Fibroblast of lung (primary cell): ENCODE measurements at regions not wholly inside any gene's neighbourhood (a gene's known extent, or its start where the extent isn't known, plus 50 kb on each side); places are given as distances from the start of the nearest gene placed in this dataset.

Experiments used
- DNase-seq, 2 donors: peaks; one replicate each; pipeline versions ENCODE4 v3.0.0 to v3.0.0-alpha.2; 2010; ENCODE audit warnings: low read depth in 2 of 2
- H2AFZ ChIP-seq: 2 replicates; pipeline ENCODE4 v1.5.1; 2012; ENCODE audit warnings: low read length, control low read depth, inconsistent platforms
- H3K27ac ChIP-seq: 2 replicates; pipeline ENCODE4 v1.5.1; 2011; ENCODE audit warnings: low read length, control low read depth; ENCODE audit not compliant: insufficient read depth
- H3K27me3 ChIP-seq: 2 replicates; pipeline ENCODE4 v1.5.1; 2011; ENCODE audit warnings: mild to moderate bottlenecking, low read length; ENCODE audit not compliant: control insufficient read depth, insufficient read depth
- H3K36me3 ChIP-seq: 2 replicates; pipeline ENCODE4 v1.5.1; 2011; ENCODE audit warnings: low read length; ENCODE audit not compliant: control insufficient read depth, insufficient read depth
- H3K4me1 ChIP-seq: 2 replicates; pipeline ENCODE4 v1.5.1; 2011; ENCODE audit warnings: low read length; ENCODE audit not compliant: control insufficient read depth, insufficient read depth; ENCODE audit errors: extremely low read depth
- H3K4me2 ChIP-seq: 2 replicates; pipeline ENCODE4 v1.5.1; 2011; ENCODE audit warnings: low read length, control low read depth; ENCODE audit not compliant: insufficient read depth; ENCODE audit errors: extremely low read depth
- H3K4me3 ChIP-seq, 4 experiments: fragments of 200-600 bp in 1 of 4; sonication (generic) in 1 of 4; replicated peaks in 1 of 4; 2 replicates each; pipeline ENCODE4 v1.5.1; 2011 to 2016; ENCODE audit warnings: low read length in 4 of 4, low read depth in 3 of 4, mild to moderate bottlenecking in 3 of 4, control low read depth in 2 of 4, inconsistent platforms in 1 of 4, mixed read lengths in 1 of 4; ENCODE audit not compliant: insufficient read depth in 1 of 4; ENCODE audit errors: control extremely low read depth in 1 of 4
- H3K79me2 ChIP-seq: 2 replicates; pipeline ENCODE4 v1.5.1; 2012; ENCODE audit warnings: mild to moderate bottlenecking, low read length, inconsistent platforms; ENCODE audit not compliant: control insufficient read depth, insufficient read depth
- H3K9ac ChIP-seq: 2 replicates; pipeline ENCODE4 v1.5.1; 2011; ENCODE audit warnings: mild to moderate bottlenecking, low read length, control low read depth; ENCODE audit not compliant: insufficient read depth
- H3K9me3 ChIP-seq: 2 replicates; pipeline ENCODE4 v1.5.1; 2012; ENCODE audit warnings: low read depth, low read length; ENCODE audit not compliant: control insufficient read depth, insufficient read depth
- H4K20me1 ChIP-seq: 2 replicates; pipeline ENCODE4 v1.5.1; 2011; ENCODE audit warnings: low read length; ENCODE audit not compliant: control insufficient read depth, insufficient read depth; ENCODE audit errors: extremely low read depth
- CTCF ChIP-seq, 2 donors: IDR thresholded peaks in 1 of 2; conservative IDR thresholded peaks in 1 of 2; 1 replicate in 1 of 2; 2 replicates in 1 of 2; pipeline ENCODE4 v1.5.1; 2011 to 2012; ENCODE audit warnings: low read length in 2 of 2, control low read depth in 1 of 2, inconsistent platforms in 1 of 2, low read depth in 1 of 2, mild to moderate bottlenecking in 1 of 2
- EZH2 ChIP-seq: IDR thresholded peaks from 2 replicates; pipeline ENCODE4 v1.5.1; 2012; ENCODE audit warnings: low read length, control low read depth, mild to moderate bottlenecking; ENCODE audit errors: missing control alignments

- TF ChIP-seq EZH2 (no peak), CTCF (conservative IDR thresholded peaks at IDR 0.05 in 1 of 2, IDR thresholded peaks at IDR 0.05 in 1 of 2; ENCODE audit: low read depth in 1 of 2, low read length in 2 of 2) (no peak)
- Histone ChIP-seq H4K20me1 (no peaks in the 10 kb centered on the region), H2AFZ (no peak overlapping the region)
These were observed 1141.3 kb upstream of the PCDH20 start for GRCh38 chr13:62556978-62557377.

GRCh38 chr13:62551588-62551987 lies 1135.9 kb upstream of the PCDH20 start:
- H3K79me2 ChIP-seq: no peaks in the 10 kb centered on the region
- no peak for DNase-seq
- H3K36me3 ChIP-seq: no peaks in the 10 kb centered on the region
- H3K4me3 ChIP-seq: no peak overlapping the region
- H2AFZ ChIP-seq: no peak overlapping the region
- no peaks in the 10 kb centered on the region for H3K4me1 ChIP-seq
- no peaks in the 10 kb centered on the region for H3K27me3 ChIP-seq
- TF ChIP-seq EZH2: no peak
- TF ChIP-seq CTCF (conservative IDR thresholded peaks at IDR 0.05 in 1 of 2, IDR thresholded peaks at IDR 0.05 in 1 of 2; ENCODE audit: low read depth in 1 of 2, low read length in 2 of 2): no peak
- H4K20me1 ChIP-seq: no peaks in the 10 kb centered on the region
- no peak overlapping the region for H3K9ac ChIP-seq
- no peak overlapping the region for H3K4me2 ChIP-seq
- no peak overlapping the region for H3K27ac ChIP-seq
- no peaks in the 10 kb centered on the region for H3K9me3 ChIP-seq

More at GRCh38 chr13:62556978-62557377, 1141.3 kb upstream of the PCDH20 start:
- H3K4me2 ChIP-seq: no peak overlapping the region
- no peak overlapping the region for H3K9ac ChIP-seq
- no peak overlapping the region for H3K4me3 ChIP-seq
- H3K79me2 ChIP-seq: no peaks in the 10 kb centered on the region
- H3K9me3 ChIP-seq: no peaks in the 10 kb centered on the region
- H3K4me1 ChIP-seq: no peaks in the 10 kb centered on the region
- H3K36me3 ChIP-seq: no peaks in the 10 kb centered on the region
- H3K27me3 ChIP-seq: no peaks in the 10 kb centered on the region
- no peak for DNase-seq
- no peak overlapping the region for H3K27ac ChIP-seq

- H3K4me2 ChIP-seq: no peak overlapping the region
- H4K20me1 ChIP-seq: no peaks in the 10 kb centered on the region
- TF ChIP-seq CTCF (conservative IDR thresholded peaks at IDR 0.05 in 1 of 2, IDR thresholded peaks at IDR 0.05 in 1 of 2; ENCODE audit: low read depth in 1 of 2, low read length in 2 of 2) (peak in 1 of 2 donors; percentile 17), EZH2 (no peak)
- H3K4me3 ChIP-seq: no peak overlapping the region
- no peaks in the 10 kb centered on the region for H3K27me3 ChIP-seq
- DNase-seq: no peak
- no peaks in the 10 kb centered on the region for H3K79me2 ChIP-seq
- no peak overlapping the region for H3K9ac ChIP-seq
- no peak overlapping the region for H2AFZ ChIP-seq
- H3K27ac ChIP-seq: no peak overlapping the region
- H3K4me1 ChIP-seq: no peaks in the 10 kb centered on the region
- no peaks in the 10 kb centered on the region for H3K9me3 ChIP-seq
- no peaks in the 10 kb centered on the region for H3K36me3 ChIP-seq
These were observed 1129.3 kb upstream of the PCDH20 start for GRCh38 chr13:62544928-62545327.
